ENCODE measurements at regions not wholly inside any gene's neighbourhood (a gene's known extent, or its start where the extent isn't known, plus 50 kb on each side); places are given as distances from the start of the nearest gene placed in this dataset.

DNA sequence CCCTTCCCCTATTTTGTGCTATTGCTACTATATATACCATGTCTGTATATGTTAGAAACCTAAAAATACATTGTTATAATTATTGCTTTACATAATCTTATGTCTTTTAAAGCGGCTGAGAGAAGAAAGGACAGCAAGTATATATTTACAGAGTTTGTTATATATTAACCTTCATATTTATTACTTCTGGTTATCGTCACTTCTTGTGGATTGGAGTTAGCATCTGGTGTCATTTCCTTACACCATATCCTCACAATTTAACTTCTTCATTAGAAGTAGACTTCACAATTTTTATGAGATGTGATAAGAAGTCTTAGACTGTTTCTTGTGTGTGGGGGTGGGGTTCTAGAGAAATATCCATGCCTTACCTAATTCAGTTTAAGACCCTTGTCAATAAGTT, 123.1 kb downstream of the ATXN3L start:
- TF ChIP-seq POLR2A (IDR thresholded peaks at IDR 0.05; ENCODE audit: low read depth, low read length) (no peak), POLR2AphosphoS5 (IDR thresholded peaks at IDR 0.05; ENCODE audit: low read depth, low read length) (no peak)

Data from GM12892 (cell line).